Lower leg skin (tissue), 3 donors: ENCODE measurements at regions not wholly inside any gene's neighbourhood (a gene's known extent, or its start where the extent isn't known, plus 50 kb on each side); places are given as distances from the start of the nearest gene placed in this dataset.

Source experiments
- POLR2A ChIP-seq, 2 donors: fragments of 450-650 bp; IDR thresholded peaks; one replicate each; pipeline ENCODE4 v1.6.1; 2016 to 2017; ENCODE audit warnings: antibody characterized with exemption in 2 of 2, mild to moderate bottlenecking in 1 of 2, moderate library complexity in 1 of 2
- TF ChIP-seq, protein P1 (sequence below), 3 donors: fragments of 450-650 bp; IDR thresholded peaks; one replicate each; pipeline ENCODE4 v1.5.1; 2016; ENCODE audit warnings: antibody characterized with exemption in 3 of 3, mild to moderate bottlenecking in 3 of 3, moderate library complexity in 2 of 3

DNA sequence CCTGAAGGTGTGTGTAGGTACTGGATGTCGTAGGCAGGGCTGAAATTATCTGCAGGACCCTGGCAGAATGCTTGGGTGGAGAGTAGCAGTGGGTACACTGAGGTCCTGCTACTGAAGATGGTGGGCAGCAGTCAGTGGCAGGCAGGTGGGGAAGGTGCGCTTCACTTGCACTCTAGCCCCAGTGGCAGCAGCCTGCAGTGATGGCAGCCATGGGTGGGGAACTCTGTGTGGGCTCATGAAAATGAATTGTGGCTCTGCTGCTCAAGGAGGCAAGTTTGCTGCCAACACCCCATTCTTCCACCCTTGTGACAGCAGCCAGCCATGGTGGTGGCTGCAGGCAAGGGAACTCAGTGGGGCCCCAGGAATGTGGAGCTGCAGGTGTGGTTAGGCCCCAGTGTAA, 1242.7 kb upstream of the MIR17HG start:
- TF ChIP-seq, protein P1, sequence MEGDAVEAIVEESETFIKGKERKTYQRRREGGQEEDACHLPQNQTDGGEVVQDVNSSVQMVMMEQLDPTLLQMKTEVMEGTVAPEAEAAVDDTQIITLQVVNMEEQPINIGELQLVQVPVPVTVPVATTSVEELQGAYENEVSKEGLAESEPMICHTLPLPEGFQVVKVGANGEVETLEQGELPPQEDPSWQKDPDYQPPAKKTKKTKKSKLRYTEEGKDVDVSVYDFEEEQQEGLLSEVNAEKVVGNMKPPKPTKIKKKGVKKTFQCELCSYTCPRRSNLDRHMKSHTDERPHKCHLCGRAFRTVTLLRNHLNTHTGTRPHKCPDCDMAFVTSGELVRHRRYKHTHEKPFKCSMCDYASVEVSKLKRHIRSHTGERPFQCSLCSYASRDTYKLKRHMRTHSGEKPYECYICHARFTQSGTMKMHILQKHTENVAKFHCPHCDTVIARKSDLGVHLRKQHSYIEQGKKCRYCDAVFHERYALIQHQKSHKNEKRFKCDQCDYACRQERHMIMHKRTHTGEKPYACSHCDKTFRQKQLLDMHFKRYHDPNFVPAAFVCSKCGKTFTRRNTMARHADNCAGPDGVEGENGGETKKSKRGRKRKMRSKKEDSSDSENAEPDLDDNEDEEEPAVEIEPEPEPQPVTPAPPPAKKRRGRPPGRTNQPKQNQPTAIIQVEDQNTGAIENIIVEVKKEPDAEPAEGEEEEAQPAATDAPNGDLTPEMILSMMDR (IDR thresholded peaks at IDR 0.05), result no peak
- no peak for TF ChIP-seq POLR2A (IDR thresholded peaks at IDR 0.05)
